8988T (cell line): ENCODE measurements at regions not wholly inside any gene's neighbourhood (a gene's known extent, or its start where the extent isn't known, plus 50 kb on each side); places are given as distances from the start of the nearest gene placed in this dataset.

ENCODE experiments used
- DNase-seq: peaks from one replicate; pipeline ENCODE4 v3.0.0; 2011

DNA sequence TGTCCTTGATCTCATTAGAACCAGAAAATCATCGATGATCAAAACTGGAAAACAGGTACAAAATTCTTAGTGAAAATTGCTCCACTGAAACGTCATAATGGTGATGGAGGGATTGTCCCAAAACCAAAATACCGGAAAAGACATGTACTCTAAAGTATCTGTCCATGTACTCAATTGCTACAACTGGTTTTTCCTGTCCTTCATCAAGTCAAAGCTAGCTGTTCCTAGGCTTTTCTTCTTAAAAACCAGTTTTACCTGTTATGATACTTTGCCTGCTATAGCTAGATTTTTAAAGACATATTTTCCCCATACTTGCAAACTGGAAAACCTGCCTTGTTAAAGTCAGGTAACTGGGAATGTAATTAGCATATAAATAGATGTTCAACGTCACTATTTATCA is 50.5 kb upstream of the LRRC1 start:
- DNase-seq: no peak

GRCh38 chr6:53741034-53741823 is 53.6 kb upstream of the LRRC1 start:
- DNase-seq: no peak

DNA sequence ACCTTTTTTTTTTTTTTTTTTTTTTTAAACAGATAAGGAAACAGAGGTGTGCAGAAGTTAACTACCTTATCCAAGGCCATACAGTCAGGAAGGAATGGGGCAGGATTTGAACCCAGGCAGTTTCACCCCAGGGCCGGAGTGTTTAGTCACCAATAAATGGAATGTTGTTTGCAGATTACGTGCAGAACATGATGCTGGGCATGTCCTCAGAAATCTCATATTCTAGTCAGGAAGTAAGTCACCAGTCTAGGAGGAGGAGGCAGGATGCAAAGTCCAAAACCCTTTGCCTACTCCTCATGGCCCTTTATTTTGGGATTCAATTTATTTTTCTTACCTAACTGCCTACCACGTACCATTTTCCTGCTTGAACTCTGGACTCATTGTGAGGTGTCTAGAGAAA is 57.1 kb upstream of the LRRC1 start:
- no peak for DNase-seq

GRCh38 chr6:53735896-53736295 is 58.9 kb upstream of the LRRC1 start:
- no peak for DNase-seq

DNA sequence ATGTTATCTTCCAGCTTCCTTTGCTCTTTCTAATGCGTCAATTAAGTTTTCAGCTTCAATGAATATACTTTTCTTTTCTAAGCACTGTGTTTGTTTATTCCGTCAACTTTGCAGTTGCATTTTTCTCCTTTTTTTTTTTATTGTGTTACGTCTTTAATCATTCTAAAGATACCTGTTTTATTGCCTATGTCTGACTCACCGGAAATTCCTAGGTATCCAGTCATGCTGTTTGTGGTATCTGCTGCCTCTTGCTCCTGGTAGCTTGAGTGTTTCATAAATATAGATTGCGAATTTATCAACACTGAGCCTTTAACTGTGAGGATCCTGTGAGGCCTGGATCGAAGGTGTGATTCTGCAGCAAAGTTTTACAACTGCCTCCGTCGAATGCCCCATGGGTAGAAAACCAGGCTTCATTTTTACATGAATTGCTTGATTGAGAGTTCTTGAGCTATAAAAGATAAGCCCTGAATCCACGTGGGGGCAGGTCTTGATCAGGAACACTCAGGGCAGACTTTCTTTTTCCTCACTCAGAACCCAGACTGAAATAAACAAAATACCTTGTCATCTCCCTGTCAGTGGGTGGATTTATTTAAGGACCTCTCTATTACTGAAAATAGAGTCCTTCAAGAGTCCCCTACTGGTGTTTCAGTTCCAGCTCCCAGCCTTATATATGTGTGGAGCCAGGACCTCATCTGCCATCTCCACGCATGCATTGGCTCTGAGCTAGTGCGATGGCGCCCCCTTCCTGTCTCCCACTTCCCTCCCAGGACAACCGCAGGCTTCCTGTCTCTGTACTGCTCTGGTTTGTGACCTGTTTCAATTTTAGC is 60.1 kb upstream of the LRRC1 start:
- peak; percentile 34 for DNase-seq

- DNase-seq: no peak
These were observed 62.8 kb upstream of the LRRC1 start for GRCh38 chr6:53731866-53732636.

GRCh38 chr6:53730767-53731166 is 64.0 kb upstream of the LRRC1 start:
- no peak for DNase-seq

- peak; percentile 34 for DNase-seq
These were observed 63.1 kb upstream of the KLHL31 start for GRCh38 chr6:53728570-53729194.

DNA sequence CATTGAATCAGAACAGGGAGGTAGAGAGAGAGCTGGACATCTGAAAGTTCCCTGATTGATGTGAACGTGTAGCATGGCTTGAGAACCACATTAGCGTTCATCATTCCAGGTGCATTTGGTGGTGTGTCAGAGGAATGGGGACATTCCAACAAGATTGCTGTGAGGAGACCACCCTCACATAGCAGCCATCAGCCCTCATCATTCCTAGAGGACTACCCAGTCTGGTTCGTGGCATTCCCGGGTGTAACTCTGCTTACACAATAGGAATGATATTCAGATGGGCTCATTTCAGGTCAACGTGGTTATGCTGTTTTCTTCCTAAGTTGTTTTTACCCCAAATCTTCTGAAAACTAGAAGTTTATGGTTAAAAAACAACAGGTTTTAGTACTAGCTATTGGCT is 62.2 kb upstream of the KLHL31 start:
- no peak for DNase-seq

DNA sequence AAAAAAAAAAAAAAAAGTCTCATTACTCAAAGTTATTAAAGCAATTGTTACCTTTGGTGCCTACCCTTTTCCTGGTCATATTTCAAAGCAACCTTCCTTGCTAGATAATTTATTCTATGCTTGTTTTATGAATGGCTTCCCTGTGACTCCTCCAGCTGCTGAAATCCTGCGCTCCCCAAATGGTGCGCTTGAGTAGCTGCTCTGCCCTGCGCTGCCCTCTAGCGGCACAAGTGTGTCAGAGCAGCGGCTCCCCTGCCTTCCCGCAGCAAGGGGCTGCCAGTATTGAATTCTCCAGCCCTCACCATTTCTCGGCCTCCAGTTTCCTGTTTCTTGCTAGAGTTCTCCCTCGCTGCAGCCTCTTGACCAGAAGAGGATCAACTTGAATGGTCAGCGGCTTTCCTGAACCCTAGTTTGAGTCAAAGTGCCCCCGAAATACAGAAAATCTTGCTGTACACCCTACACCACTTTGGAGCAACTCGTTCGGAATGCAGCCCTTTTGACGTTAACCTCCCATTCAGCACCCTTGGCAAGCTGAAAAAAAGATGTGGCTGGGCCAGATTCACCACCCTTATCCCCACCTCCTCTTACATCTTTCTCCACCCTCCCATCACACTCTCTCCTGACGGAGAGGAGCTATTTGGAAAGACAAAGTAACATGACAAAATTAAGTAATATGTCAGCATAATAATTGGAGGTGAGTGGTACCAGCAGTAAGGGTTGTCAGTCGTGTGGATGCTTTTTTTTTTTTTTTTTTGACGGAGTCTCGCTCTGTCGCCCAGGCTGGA is 60.4 kb upstream of the KLHL31 start:
- peak; percentile 70 for DNase-seq

GRCh38 chr6:53724501-53724900 is 58.9 kb upstream of the KLHL31 start:
- DNase-seq: no peak

DNA sequence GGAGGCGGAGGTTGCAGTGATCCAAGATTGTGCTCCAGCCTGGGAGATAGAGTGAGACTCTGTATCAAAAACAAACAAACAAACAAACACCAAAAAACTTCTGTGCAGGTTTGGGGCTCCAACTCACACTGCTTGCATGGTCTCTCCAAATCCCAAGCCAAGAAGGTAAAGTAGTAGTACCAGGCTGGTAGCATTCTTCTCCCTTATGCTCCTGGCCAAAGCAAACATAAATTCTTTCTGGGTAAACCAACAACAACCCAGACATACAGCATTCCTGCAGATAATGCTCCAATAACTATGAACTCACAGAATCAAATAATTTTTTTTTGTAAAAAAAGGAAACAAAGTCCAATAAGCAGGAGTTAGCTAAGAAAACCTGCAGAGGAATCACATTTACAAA is 57.8 kb upstream of the KLHL31 start:
- DNase-seq: no peak

- DNase-seq: no peak
These were observed 56.2 kb upstream of the KLHL31 start for GRCh38 chr6:53721766-53722165.

DNA sequence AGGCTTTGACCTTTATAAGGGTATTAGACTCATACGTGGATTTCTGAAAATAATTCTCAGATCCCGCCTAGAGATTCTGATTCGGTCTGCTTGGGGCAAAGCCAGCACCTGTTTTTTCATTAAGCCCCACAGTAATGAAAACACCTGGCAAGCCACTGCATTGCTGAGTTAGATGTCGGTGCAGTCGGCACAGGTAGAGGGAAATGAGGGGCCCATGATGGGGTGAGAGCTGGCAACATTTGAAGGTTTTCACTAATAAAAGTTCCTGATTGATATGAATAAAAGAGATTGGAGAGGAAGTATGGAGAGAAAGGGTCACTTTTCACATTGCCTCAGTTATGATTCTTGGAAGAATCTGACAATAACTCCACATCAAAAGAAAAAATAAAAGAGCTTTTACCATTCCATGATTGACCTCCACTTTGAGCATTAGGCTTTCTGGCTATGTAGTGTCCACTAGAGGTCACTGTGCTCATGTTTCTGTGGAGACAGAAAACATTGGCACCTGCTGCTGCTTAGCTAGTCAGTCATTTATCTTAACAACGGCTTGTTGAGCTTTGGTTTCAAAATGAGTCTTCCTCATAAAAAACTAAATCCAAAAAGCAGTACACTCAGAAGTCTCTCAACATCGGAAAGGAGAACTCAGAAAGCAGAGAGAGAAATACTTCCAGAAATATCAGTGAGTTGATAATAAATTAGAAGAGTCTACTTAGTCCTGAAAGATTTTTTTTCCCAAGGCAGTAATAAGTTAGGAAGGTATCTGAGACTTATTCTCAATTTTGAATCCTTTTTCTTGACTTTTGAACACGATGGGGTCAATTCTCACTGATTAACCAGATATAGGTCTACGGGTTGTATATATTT is 53.3 kb upstream of the KLHL31 start:
- DNase-seq: no peak

GRCh38 chr6:53717566-53717965 is 52.0 kb upstream of the KLHL31 start:
- no peak for DNase-seq

GRCh38 chr6:53715434-53715833 is 49.9 kb upstream of the KLHL31 start:
- no peak for DNase-seq
